Hypothalamus (tissue), 51 donors: ENCODE measurements at regions not wholly inside any gene's neighbourhood (a gene's known extent, or its start where the extent isn't known, plus 50 kb on each side); places are given as distances from the start of the nearest gene placed in this dataset.

ENCODE experiments used
- DNase-seq, 51 donors: peaks; one replicate each; lab custom pipeline; 2025; lab: John Stamatoyannopoulos, UW

DNA sequence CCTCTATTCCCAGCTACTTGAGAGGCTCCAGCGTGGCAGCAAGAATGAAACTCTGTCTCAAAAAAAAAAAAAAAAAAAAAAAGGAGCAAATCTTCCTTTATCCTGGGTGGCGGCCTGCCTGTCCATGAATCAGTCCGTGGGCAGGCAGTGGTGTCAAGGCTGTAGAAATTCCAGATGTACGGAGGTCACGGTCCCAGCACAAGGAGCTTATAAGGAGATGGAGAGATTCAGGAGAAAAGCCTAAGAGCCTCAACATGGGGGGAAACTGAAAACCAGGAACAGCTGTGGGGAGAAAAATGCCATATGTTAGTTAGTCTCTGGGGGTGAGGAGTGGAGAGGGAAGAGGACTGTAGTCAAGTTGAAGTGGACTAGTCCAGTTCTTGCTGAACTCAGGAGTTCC lies 130.5 kb upstream of the CRY1 start:
- no peak for DNase-seq

DNA sequence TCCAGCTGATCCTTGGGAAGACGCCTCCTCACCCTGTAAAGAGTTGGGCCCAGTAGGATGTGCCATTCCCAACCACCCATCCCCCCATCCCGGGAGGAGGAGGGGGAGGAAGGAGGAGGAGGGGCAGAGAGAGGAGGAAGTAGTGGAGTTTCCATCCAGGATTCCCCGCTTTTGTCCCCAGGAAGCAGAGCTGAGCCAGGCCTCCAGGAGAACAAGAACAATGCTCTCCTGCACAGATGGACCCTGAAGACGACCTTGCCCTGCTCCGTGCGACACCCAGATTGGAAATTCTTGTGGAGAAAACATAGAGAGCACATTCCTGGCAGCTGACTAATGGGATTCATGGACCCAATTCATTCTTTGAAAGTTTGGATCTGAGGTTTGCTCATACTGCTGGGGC lies 132.3 kb upstream of the CRY1 start:
- DNase-seq = no peak

DNA sequence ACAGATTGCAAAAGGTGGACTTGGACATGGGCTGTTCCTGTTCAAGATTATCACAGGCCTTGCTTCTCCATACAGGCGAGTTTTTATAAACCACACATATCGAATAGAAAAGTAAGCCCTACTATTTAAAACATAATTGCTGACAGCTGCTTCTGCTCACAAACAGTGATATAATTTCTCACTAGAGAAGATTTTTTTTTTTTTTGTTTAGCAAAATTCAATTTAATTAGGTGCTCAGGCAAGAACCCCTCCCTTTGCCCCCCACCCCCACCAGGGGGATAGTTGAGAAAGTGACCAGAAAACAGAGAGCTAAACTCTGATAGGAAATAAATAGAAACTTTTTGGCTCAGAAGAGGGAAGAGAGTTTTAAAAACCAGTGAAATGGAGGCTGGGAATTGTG lies 132.8 kb upstream of the CRY1 start:
- DNase-seq = no peak

DNA sequence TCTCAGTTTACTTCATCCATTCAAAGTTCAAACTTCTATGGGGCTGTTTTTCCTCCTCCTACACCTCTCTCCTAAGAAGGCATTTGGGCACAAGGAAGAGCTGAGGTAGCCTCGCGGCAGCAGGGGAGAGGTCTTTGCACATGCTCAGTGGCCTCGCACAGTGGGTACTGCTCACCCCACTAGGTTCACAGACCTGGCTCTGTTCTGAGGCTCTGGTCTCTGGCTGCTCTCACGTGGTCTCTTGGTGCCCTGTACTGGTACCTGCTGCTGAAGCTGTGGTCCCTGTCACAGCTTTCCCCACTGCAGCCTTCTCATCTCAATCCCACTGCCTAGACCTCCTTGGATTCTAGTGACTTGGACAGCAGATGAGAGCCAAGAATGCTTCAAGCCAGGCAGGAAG lies 134.7 kb upstream of the CRY1 start:
- no peak for DNase-seq

DNA sequence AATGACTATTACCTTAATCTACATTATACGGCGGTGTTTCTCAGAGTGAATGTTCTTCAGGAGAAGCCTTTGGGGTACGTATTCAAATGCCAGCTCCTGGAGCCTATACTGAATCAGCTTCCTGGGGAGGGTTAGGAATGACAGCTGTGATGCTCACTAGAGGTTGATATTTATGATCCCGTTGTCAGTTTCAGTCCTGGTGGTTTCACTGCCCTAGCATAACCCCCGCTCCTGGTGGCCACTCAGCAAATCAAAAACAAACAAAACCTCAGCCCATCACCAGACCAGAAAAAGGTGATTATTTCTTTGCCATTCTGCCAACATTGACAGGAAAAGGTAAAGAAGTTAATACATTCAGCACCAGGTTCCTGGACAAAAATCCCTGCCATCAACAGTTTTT lies 136.5 kb upstream of the CRY1 start:
- DNase-seq = no peak

DNA sequence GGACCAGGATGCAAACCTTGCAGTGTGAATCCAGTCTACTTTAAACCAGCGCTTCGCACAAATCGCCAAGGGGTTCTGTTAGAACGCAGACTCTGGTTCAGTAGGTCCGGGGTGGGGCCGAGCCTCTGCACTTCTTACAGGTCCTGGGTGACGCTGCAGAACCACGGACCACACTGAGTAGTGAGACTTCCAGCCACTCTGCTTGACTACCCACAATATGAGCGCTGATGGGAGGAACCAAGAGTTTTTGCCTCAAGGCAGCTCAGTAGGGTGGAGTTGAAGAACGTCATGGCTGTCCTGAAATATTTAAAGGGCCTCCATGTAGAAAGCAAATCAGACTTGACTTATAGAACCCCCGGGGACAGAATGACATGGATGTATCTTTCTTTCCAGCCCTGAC lies 138.0 kb upstream of the CRY1 start:
- DNase-seq = no peak

DNA sequence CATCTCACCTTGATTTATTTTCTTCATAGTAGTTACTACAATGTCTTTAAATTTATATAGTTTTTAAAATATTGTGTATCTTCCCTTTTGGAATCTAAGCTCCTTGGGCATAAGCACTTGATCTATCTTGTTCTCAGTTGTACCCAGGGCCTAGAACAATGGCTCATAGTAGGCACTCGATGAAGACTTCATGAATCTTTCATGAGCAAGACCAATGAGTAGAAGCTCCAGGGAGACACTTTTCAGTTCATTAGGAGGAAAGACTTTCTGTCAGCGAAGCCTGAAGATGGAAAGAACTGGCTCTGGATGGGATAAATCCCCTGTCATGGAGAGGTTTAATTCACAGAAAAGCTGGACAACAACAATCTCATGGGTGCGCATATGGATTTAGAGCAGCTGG lies 140.2 kb upstream of the CRY1 start:
- DNase-seq = no peak

DNA sequence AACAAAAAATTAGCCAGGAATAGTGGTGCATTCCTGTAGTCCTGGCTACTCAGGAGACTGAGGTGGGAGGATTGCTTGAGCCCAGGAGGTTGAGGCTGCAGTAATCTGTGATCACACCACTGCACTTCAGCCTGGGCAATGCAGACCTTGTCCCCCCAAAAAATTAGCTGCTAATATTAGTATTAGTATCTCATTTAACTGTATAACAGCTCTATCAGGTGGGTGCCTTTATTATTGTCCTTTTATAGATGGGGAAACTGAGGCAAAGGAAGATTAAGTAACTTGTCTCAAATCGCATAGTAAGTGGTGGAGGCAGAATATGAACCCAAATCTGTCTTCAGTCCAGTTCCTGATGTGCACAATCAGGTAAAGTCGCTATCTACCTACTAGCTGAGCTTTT lies 142.3 kb upstream of the CRY1 start:
- no peak for DNase-seq

DNA sequence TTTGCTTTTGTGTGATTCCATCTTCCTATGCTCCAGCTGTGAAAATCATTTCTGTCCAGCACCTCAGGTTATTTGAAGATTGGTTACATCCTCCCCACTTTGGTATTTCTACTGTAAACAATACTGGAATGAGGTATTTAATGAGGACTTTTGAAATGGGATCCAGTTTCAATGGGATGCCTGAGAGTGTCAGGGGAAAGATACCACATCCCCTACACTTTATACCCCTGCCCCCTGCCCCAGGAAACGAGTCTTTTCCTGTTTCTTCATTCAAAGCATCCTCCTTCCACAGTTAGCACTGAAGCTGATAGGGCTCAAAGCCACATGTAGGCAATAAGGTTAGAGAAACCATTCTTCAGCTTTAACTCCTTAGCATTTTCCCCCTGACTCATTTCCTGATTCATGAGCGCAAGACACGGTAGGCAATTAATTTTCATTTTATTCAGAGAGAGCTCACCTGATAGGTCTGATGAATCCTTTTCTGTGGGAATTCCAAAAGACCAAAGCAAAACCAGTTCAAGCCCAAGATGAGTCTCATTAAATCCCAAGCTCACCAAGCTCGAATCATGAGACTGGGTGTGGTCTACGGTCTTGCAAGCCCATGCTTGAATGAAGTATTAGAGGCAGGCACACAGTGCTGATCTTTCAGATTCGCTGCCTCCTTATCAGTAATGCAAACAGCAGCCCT lies 143.6 kb upstream of the CRY1 start:
- DNase-seq = no peak

DNA sequence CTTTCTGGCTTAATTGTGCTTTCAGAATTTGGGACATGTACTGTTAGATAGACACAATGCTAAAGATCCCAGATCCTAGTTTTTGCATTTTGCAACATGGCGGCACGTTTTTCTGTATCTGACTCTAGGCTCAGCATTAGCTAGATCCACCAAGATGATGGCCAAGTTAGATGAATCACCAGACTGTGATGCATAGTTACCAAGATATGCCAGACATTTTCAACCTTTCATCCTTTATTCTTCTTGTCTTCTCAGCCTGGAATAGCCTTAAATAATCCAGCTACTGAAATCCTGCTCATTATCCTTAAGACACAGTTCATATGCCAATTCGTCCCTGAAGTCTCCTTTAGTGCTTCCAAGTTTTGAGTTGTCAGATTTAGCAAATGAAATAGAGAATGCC lies 144.9 kb upstream of the CRY1 start:
- no peak for DNase-seq

DNA sequence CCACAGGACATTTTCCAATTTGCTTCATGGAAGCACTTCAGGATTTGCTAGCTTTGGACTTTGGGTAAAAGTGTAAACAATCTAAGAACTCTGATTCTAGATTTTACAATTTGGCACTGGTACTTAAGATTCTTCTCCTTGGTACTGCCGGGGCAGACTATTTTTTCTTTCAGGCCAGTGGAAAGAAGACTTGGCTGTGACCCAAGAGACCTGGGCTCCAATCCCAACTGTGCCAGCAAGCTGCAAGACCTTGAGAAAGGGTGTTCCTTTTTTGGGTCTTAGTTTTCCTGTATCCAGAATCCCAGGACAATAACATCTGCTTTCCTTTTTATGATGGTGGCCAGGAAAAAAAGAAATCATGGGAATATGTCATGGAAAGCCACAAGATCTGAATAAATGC lies 148.1 kb upstream of the CRY1 start:
- DNase-seq = peak in 12 of 51 donors; percentile 0 to 21 (median 1)

DNA sequence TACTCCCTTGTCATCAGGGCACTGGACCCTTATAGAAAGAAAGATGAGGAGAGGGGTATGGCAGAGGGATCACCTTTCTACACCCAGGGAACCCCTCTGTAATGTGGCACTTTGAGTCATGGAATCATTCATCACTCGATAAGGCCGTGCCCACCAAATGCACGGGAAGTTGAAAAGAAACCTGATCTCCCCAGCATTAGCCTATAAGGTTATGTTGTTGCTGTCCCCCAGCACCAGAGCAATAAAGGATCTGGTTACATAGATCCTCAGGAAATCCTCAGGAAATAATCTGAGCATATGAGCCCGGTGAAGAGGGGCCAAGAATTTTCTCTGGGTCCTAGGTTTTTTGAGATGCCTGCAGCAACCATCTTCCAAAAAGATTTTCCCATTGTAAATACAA lies 148.8 kb upstream of the CRY1 start:
- no peak for DNase-seq

DNA sequence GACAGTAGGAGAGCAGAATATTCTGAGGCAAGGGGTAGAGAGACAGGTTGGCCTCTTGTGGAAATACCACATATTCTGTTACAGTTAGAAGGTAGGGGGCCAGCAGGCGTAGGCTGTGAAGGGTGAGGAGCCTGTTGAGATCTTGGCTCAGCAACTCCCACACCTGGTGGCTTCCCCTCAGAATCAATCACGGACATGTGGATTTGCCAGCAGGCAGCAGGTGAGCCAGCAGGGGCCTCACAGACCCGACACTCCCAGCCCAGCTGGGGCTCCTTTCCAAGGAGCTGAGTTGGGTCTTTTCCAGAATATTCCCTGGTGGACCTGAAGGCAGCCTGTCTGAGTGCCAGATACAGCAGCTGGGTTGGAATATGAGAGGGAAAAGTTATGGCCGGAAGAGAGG lies 150.0 kb upstream of the CRY1 start:
- DNase-seq = no peak

DNA sequence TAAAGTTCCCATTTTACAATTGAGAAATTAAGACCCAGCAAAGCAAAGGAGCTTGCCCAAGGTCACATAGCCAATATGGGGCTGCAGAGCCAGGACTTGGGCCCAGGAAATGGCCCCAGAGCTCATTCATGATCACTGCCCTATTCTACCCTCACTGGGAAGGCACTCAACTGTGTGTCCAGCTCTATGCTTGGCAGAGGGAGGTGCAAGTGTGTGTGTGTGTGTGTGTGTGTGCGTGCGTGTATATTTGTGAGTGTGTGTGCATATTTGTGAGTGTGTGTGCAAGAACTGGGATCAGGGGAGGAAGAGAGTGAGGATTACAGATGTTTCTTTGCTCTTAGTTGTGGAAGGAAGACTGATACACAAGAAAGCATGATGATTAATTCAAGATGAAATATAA lies 151.2 kb upstream of the CRY1 start:
- DNase-seq = no peak

DNA sequence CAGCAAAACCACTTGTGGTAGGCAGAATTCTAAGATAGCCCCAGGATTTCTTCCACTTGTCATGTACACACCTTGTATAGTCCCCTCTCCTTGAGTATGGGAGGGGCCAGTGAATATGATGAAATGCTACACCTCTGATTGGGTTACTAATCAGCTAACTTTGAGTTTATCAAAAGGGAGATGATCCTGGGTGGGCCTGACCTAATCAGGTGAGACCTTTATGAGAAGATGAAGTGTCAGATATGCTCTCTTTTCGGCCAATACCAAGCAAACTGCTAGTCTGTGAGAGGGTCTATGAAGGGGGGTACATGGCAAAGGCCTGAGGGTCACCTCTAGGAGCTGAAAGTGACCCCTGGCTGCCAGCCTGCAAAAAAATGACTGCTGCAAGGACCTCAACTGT lies 154.3 kb upstream of the CRY1 start:
- DNase-seq = no peak

DNA sequence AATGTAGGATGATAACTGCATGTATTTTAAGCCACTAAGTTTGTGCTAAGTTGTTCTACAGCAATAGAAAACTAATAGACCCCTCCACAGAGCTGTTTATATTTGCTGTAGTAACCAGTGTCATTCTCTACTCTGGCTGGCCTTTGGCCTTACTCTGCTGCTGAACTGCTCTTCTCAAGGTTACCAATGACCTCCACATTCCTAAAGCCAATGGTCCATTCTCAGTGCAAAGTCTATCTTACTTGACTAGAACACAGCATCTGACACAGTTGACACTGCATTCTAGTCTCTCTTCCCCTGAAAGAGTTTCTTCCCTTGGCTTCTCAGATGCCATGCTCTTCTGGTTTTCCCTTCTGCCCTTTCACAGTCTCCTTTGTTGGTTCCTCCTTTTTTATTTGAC lies 154.8 kb upstream of the CRY1 start:
- DNase-seq = no peak

DNA sequence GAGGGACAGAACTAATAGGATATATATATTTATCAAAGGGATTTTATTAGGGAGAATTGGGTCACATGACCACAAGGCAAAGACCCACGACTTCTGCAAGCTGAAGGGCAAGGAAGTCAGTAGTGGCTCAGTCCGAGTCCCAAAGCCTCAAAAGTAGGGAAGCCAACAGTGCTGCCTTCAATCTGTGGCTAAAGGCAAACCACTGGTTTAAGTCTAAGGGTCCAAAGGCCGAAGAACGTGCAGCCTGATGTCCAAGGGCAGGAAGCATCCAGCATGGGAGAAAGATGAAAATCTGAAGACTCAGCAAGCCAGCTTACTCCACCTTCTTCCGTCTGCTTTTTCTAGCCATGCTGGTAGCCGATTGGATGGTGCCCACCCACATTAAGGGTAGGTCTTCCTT lies 157.9 kb upstream of the CRY1 start:
- DNase-seq = no peak

DNA sequence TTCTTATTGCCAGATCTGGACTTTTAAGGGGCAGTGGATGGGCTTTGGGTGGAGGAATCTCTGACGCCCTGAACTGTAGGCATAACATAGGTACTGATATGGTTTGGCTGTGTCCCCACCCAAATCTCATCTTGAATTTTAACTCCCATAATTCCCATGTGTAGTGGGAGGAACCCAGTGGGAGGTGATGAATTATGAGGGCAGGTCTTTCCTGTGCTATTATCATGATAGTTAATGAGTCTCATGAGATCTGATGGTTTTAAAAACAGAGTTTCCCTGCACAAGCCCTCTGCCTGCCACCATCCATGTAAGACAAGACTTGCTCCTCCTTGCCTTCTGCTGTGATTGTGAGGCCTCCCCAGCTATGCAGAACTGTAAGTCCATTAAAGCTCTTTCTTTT lies 160.0 kb upstream of the CRY1 start:
- no peak for DNase-seq

DNA sequence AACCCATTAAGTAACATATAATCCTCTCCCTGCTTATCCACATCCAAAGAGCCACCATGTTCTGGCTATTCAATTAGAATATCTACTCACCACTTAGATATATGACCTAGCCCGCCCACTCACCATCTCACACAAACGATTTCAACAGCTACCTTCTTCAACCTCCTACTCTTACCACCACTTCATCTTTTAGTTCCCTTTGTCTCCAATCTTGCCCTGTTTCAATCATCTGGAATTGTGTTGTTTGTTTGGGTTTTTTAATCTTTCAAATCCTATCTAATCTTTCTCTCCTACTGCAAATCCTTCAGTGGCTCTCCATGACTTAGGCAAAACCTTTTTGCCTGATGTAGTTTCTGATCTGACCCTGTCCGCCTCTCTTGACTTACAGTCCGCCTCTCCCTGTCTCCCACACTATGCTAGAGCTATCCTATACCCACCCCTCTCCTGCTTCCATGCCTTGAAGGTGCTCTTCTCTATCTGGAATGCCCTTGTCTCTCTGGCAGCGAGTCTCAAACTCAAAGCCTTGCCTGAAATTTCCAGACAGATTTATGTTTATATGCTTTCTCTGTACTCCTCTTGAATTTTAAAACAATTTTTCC lies 161.0 kb upstream of the CRY1 start:
- DNase-seq = no peak

DNA sequence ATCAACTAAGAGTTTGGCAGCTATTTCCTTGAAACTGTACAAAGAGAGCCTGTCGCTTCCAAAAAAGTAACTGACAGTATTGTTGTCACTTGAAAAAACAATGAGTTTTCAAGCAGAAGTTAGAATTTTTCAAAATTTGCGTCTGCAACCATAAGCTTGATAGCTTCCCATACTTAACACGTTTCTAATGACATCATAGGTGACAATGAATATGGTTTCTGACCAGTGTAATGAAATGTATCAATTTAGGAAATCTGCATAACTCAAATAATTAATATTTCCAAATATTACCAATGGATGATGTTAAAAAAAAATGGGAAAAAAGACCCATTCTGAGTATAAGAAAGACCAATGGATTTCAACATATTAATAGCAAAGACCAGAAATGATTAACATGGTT lies 165.4 kb upstream of the CRY1 start:
- no peak for DNase-seq

DNA sequence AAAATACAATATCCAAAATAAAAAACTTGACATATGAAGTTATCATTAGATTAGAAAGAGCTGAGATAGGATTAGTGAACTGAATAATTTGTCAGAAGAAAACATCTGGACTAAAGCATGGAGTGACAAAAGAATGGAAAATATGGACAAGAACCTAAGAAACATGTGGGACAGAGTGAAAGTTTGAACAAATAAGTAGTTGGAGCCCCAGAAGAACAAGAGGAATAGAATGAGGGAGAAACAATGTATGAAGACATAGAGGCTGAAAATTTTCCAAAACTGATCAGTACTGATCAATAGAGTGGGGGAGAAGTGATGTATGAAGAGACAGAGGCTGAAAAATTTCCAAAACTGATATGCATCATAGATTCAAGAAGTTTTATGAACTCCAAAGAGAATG lies 170.6 kb upstream of the CRY1 start:
- no peak for DNase-seq

DNA sequence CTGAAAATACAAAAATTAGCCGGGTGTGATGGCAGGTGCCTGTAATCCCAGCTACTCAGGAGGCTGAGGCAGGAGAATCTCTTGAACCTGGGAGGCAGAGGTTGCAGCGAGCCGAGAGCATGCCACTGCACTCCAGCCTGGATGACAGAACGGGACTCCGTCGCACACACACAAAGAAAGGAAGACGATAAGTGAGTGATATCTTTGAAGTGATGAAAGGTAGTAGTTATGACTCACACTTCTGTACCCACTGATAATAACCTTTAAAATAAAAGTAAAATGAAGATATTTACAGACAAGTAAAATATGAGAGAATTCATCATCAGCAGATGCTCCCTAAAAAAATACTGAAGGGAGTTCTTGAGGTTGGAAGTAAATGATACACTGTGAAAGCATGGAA lies 171.3 kb upstream of the CRY1 start:
- DNase-seq = no peak

DNA sequence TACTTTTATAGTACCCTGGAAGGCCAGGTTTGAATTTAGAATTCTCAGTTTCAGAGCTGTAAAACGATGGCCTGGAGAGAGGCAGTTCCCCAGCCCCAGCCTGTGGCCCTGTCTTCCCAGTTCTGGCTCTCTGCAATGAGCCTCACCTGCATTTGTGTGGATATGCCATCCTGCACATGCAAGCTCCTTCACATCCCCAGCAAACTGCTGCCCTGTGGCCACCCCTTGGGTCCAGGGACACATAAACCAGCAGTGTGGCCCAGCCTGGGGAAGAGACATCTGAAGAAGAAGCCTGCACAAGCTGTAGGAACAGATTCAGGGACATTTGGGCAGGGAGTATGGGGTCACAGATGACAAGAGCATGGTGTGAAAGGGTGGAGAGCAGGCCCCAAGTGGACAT lies 174.3 kb upstream of the CRY1 start:
- no peak for DNase-seq
